Neural progenitor cell (in vitro differentiated cells): ENCODE measurements at regions not wholly inside any gene's neighbourhood (a gene's known extent, or its start where the extent isn't known, plus 50 kb on each side); places are given as distances from the start of the nearest gene placed in this dataset.

Experiments
- DNase-seq: peaks from one replicate; pipeline ENCODE4 v3.0.0-alpha.2; 2016; ENCODE audit warnings: low spot score
- H2AFZ ChIP-seq: fragments of 200-600 bp; sonication (generic); replicated peaks from 2 replicates; pipeline ENCODE4 v1.6.1; 2016; ENCODE audit warnings: antibody characterized with exemption
- H3F3A ChIP-seq: fragments of 200-600 bp; sonication (generic); 2 replicates; pipeline ENCODE4 v1.6.1; 2016; ENCODE audit warnings: antibody characterized with exemption, low read depth
- H3K27ac ChIP-seq: fragments of 200-600 bp; sonication (generic); 2 replicates; pipeline ENCODE4 v1.5.1; 2016; ENCODE audit warnings: mild to moderate bottlenecking
- H3K27me3 ChIP-seq: fragments of 200-600 bp; sonication (generic); 2 replicates; pipeline ENCODE4 v1.6.1; 2016; ENCODE audit warnings: mild to moderate bottlenecking, moderate library complexity
- H3K36me3 ChIP-seq: fragments of 200-600 bp; sonication (generic); 2 replicates; pipeline ENCODE4 v1.5.1; 2016
- H3K4me1 ChIP-seq: fragments of 200-600 bp; sonication (generic); 2 replicates; pipeline ENCODE4 v1.6.1; 2016; ENCODE audit warnings: mixed run types
- H3K4me2 ChIP-seq: fragments of 200-600 bp; sonication (generic); 2 replicates; pipeline ENCODE4 v1.6.1; 2016
- H3K4me3 ChIP-seq: fragments of 200-600 bp; sonication (generic); 2 replicates; pipeline ENCODE4 v1.5.1; 2016
- H3K79me2 ChIP-seq: fragments of 200-600 bp; sonication (generic); 2 replicates; pipeline ENCODE4 v1.6.1; 2016; ENCODE audit warnings: low read depth
- H3K9ac ChIP-seq: fragments of 200-600 bp; sonication (generic); 2 replicates; pipeline ENCODE4 v1.6.1; 2016
- H3K9me3 ChIP-seq: fragments of 200-600 bp; sonication (generic); 2 replicates; pipeline ENCODE4 v1.5.1; 2016; ENCODE audit warnings: low read depth
- H4K20me1 ChIP-seq: fragments of 200-600 bp; sonication (generic); 2 replicates; pipeline ENCODE4 v1.6.1; 2016; ENCODE audit warnings: low read depth
- H3K27ac Mint-ChIP-seq: 3 replicates; pipeline ENCODE4 v1.8.0; 2021; ENCODE audit warnings: mixed read lengths
- H3K27me3 Mint-ChIP-seq: 2 replicates; pipeline ENCODE4 v1.8.0; 2022; ENCODE audit warnings: low read depth, mild to moderate bottlenecking, inconsistent platforms, moderate library complexity, mixed read lengths; ENCODE audit not compliant: insufficient read depth
- H3K36me3 Mint-ChIP-seq: 3 replicates; pipeline ENCODE4 v1.8.0; 2021; ENCODE audit warnings: mixed read lengths
- H3K4me1 Mint-ChIP-seq: 3 replicates; pipeline ENCODE4 v1.8.0; 2021; ENCODE audit warnings: mixed read lengths
- H3K4me3 Mint-ChIP-seq: 3 replicates; pipeline ENCODE4 v1.8.0; 2021; ENCODE audit warnings: mild to moderate bottlenecking, moderate library complexity, mixed read lengths
- H3K9me3 Mint-ChIP-seq: 3 replicates; pipeline ENCODE4 v1.8.0; 2020; ENCODE audit warnings: mixed read lengths
- EZH2 ChIP-seq: fragments of 200-600 bp; sonication (generic); IDR thresholded peaks from 2 replicates; pipeline ENCODE4 v1.6.1; 2017; ENCODE audit warnings: antibody characterized with exemption, mild to moderate bottlenecking, moderate library complexity
- EZH2phosphoT487 ChIP-seq: fragments of 200-600 bp; sonication (generic); IDR thresholded peaks from 2 replicates; pipeline ENCODE4 v1.6.1; 2017; ENCODE audit warnings: antibody characterized with exemption
- TF ChIP-seq, protein P1 (sequence below): fragments of 200-600 bp; sonication (generic); IDR thresholded peaks from 2 replicates; pipeline ENCODE4 v1.5.1; 2017; ENCODE audit warnings: antibody characterized with exemption, mild to moderate bottlenecking

DNA sequence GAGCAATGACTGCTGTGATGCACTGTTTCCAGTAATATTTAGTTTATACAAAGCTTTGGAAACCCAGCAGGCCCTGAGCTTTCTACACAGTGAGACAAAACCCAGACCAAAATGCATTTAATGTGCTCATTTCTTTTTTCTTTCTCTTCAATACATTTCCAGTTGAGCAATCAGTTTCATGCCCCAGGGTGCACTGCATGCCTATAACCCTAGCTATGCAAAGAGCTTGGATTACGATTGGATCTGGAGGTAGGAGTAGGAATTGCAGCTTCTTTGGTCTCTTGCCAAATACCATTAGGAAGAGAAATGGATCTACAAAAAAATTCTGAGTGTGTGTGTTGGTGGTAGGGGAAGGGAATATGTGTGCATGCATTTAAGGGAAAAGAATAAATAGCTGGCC, 1001.4 kb downstream of the SQOR start:
- Mint-ChIP-seq H3K27ac (peak overlapping the region; percentile 25), H3K4me3 (peak overlapping the region; percentile 4), H3K4me1 (peaks cover 28% of the 10 kb centered on the region), H3K9me3 (no peaks in the 10 kb centered on the region), H3K27me3 (no peaks in the 10 kb centered on the region), H3K36me3 (no peaks in the 10 kb centered on the region)
- Histone ChIP-seq H3K4me2 (no peak overlapping the region), H3K4me3 (no peak overlapping the region), H2AFZ (no peak overlapping the region), H3K36me3 (no peaks in the 10 kb centered on the region), H3K79me2 (no peaks in the 10 kb centered on the region), H3F3A (no peaks in the 10 kb centered on the region), H3K9me3 (no peaks in the 10 kb centered on the region), H3K27me3 (no peaks in the 10 kb centered on the region), H4K20me1 (no peaks in the 10 kb centered on the region), H3K4me1 (peaks cover 20% of the 10 kb centered on the region), H3K9ac (no peak overlapping the region), H3K27ac (no peak overlapping the region)
- TF ChIP-seq, protein P1, sequence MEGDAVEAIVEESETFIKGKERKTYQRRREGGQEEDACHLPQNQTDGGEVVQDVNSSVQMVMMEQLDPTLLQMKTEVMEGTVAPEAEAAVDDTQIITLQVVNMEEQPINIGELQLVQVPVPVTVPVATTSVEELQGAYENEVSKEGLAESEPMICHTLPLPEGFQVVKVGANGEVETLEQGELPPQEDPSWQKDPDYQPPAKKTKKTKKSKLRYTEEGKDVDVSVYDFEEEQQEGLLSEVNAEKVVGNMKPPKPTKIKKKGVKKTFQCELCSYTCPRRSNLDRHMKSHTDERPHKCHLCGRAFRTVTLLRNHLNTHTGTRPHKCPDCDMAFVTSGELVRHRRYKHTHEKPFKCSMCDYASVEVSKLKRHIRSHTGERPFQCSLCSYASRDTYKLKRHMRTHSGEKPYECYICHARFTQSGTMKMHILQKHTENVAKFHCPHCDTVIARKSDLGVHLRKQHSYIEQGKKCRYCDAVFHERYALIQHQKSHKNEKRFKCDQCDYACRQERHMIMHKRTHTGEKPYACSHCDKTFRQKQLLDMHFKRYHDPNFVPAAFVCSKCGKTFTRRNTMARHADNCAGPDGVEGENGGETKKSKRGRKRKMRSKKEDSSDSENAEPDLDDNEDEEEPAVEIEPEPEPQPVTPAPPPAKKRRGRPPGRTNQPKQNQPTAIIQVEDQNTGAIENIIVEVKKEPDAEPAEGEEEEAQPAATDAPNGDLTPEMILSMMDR, result peak; percentile 24
- no peak for TF ChIP-seq EZH2
- TF ChIP-seq EZH2phosphoT487, result no peak
- peak; percentile 26 for DNase-seq

- Mint-ChIP-seq H3K4me3 (no peak overlapping the region), H3K4me1 (no peaks in the 10 kb centered on the region), H3K27me3 (peaks cover 2% of the 10 kb centered on the region), H3K27ac (no peak overlapping the region), H3K9me3 (no peaks in the 10 kb centered on the region), H3K36me3 (no peaks in the 10 kb centered on the region)
- Histone ChIP-seq H3F3A (no peaks in the 10 kb centered on the region), H3K79me2 (no peaks in the 10 kb centered on the region), H3K27me3 (no peaks in the 10 kb centered on the region), H3K36me3 (no peaks in the 10 kb centered on the region), H3K4me2 (no peak overlapping the region), H3K4me1 (no peaks in the 10 kb centered on the region), H2AFZ (no peak overlapping the region), H3K4me3 (no peak overlapping the region), H3K27ac (no peak overlapping the region), H4K20me1 (no peaks in the 10 kb centered on the region), H3K9ac (no peak overlapping the region), H3K9me3 (no peaks in the 10 kb centered on the region)
- no peak for DNase-seq
- TF ChIP-seq EZH2 (no peak), EZH2phosphoT487 (no peak)
- TF ChIP-seq, protein P1, result no peak
Measured at GRCh38 chr15:46644501-46645481, 1010.0 kb downstream of the SQOR start.

DNA sequence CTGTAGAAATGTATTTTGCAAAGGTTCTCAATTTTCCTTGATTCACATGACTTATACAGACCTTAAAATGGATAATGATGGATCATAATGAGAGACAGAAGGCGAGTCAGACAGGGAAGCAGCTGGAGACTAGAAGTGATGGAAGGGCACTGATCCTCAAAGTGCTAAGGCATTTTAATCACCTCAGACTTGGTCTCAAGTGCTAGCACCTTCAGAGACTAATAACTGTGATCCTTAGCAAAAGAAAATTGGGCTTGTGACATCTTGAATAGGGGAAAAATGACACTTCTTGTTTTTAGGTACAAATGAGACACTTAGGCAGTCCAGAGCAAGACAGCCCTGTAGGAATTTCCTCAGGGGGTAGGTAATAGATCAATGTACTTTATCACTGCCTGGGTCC, 1011.7 kb downstream of the SQOR start:
- Mint-ChIP-seq H3K27me3 (peaks cover 3% of the 10 kb centered on the region), H3K27ac (no peak overlapping the region), H3K4me3 (no peak overlapping the region), H3K4me1 (no peaks in the 10 kb centered on the region), H3K9me3 (no peaks in the 10 kb centered on the region), H3K36me3 (no peaks in the 10 kb centered on the region)
- Histone ChIP-seq H3K4me3 (no peak overlapping the region), H3K9ac (no peak overlapping the region), H4K20me1 (no peaks in the 10 kb centered on the region), H3K27ac (no peak overlapping the region), H3K27me3 (no peaks in the 10 kb centered on the region), H3K4me2 (no peak overlapping the region), H3K4me1 (peaks cover under 1% of the 10 kb centered on the region), H2AFZ (no peak overlapping the region), H3F3A (no peaks in the 10 kb centered on the region), H3K9me3 (no peaks in the 10 kb centered on the region), H3K79me2 (no peaks in the 10 kb centered on the region), H3K36me3 (no peaks in the 10 kb centered on the region)
- no peak for TF ChIP-seq EZH2
- no peak for TF ChIP-seq EZH2phosphoT487
- TF ChIP-seq, protein P1, result no peak
- no peak for DNase-seq
